NCI-H2107 (cell line): ENCODE measurements at regions not wholly inside any gene's neighbourhood (a gene's known extent, or its start where the extent isn't known, plus 50 kb on each side); places are given as distances from the start of the nearest gene placed in this dataset.

ENCODE experiments used
- DNase-seq: peaks from one replicate; lab custom pipeline; 2025; lab: John Stamatoyannopoulos, UW

- DNase-seq: no peak
Measured at GRCh38 chr12:113684053-113684907, 212.6 kb upstream of the LHX5 start.

- DNase-seq: no peak
Measured at GRCh38 chr12:113683574-113683973, 211.9 kb upstream of the LHX5 start.

GRCh38 chr12:113680868-113681267 is 209.2 kb upstream of the LHX5 start:
- DNase-seq: no peak

GRCh38 chr12:113678223-113679119 is 206.8 kb upstream of the LHX5 start:
- no peak for DNase-seq

- DNase-seq: no peak
Measured at GRCh38 chr12:113676547-113676946, 204.9 kb upstream of the LHX5 start.

- no peak for DNase-seq
Measured at GRCh38 chr12:113676117-113676516, 204.4 kb upstream of the LHX5 start.

GRCh38 chr12:113674996-113675395 is 203.3 kb upstream of the LHX5 start:
- no peak for DNase-seq

GRCh38 chr12:113674302-113674701 is 202.6 kb upstream of the LHX5 start:
- DNase-seq: no peak

- no peak for DNase-seq
Measured at GRCh38 chr12:113673458-113674238, 202.0 kb upstream of the LHX5 start.

- DNase-seq: no peak
Measured at GRCh38 chr12:113670742-113671141, 199.1 kb upstream of the LHX5 start.

GRCh38 chr12:113667676-113668356 is 196.1 kb upstream of the LHX5 start:
- no peak for DNase-seq

GRCh38 chr12:113667095-113667494 is 195.4 kb upstream of the LHX5 start:
- DNase-seq: no peak

- no peak for DNase-seq
Measured at GRCh38 chr12:113666223-113666622, 194.6 kb upstream of the LHX5 start.

- no peak for DNase-seq
Measured at GRCh38 chr12:113665457-113665856, 193.8 kb upstream of the LHX5 start.

GRCh38 chr12:113664224-113664681 is 192.6 kb upstream of the LHX5 start:
- DNase-seq: no peak

- no peak for DNase-seq
Measured at GRCh38 chr12:113663396-113663795, 191.7 kb upstream of the LHX5 start.

- no peak for DNase-seq
Measured at GRCh38 chr12:113660936-113661335, 189.3 kb upstream of the LHX5 start.

GRCh38 chr12:113659416-113659815 is 187.7 kb upstream of the LHX5 start:
- DNase-seq: no peak

GRCh38 chr12:113659015-113659414 is 187.3 kb upstream of the LHX5 start:
- DNase-seq: no peak

GRCh38 chr12:113658006-113658655 is 186.5 kb upstream of the LHX5 start:
- no peak for DNase-seq

- DNase-seq: no peak
Measured at GRCh38 chr12:113655919-113656318, 184.2 kb upstream of the LHX5 start.
